Peyer's patch (tissue), 4 donors: ENCODE measurements at regions not wholly inside any gene's neighbourhood (a gene's known extent, or its start where the extent isn't known, plus 50 kb on each side); places are given as distances from the start of the nearest gene placed in this dataset.

Experiments
- POLR2A ChIP-seq, 2 donors: fragments of 450-650 bp; IDR thresholded peaks; one replicate each; pipeline ENCODE4 v1.5.1; 2017; ENCODE audit warnings: antibody characterized with exemption in 2 of 2, mild to moderate bottlenecking in 2 of 2, moderate library complexity in 2 of 2
- TF ChIP-seq, protein P1 (sequence below), 6 experiments: fragments of 450-650 bp in 4 of 6; fragments of 200-600 bp in 2 of 6; sonication (generic) in 1 of 6; IDR thresholded peaks; one replicate each; pipeline ENCODE4 v1.5.1; 2017 to 2019; ENCODE audit warnings: antibody characterized with exemption in 6 of 6, mild to moderate bottlenecking in 3 of 6, moderate library complexity in 1 of 6

DNA sequence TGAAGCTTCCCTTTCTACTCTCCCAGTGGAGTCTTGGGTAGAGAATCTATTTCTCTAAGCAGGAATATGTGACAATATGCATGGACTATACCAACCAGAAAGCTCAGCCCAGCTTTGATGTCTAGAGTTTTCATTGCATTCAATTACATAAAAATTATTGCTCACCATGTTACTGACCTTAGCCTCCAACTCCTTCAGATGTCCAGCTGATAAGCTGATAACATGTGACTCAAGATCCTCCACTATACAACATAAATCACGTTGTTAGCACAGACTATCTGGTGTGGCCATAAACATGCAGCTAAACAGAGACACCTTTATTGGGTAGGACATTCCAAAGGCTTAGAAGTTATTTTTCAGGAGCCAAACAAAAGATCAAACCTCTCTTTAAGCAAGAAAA is 1168.2 kb downstream of the CDH12 start:
- TF ChIP-seq, protein P1, sequence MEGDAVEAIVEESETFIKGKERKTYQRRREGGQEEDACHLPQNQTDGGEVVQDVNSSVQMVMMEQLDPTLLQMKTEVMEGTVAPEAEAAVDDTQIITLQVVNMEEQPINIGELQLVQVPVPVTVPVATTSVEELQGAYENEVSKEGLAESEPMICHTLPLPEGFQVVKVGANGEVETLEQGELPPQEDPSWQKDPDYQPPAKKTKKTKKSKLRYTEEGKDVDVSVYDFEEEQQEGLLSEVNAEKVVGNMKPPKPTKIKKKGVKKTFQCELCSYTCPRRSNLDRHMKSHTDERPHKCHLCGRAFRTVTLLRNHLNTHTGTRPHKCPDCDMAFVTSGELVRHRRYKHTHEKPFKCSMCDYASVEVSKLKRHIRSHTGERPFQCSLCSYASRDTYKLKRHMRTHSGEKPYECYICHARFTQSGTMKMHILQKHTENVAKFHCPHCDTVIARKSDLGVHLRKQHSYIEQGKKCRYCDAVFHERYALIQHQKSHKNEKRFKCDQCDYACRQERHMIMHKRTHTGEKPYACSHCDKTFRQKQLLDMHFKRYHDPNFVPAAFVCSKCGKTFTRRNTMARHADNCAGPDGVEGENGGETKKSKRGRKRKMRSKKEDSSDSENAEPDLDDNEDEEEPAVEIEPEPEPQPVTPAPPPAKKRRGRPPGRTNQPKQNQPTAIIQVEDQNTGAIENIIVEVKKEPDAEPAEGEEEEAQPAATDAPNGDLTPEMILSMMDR (IDR thresholded peaks at IDR 0.05): no peak
- no peak for TF ChIP-seq POLR2A (IDR thresholded peaks at IDR 0.05)
